Eye (tissue), 1 donor: ENCODE measurements at regions not wholly inside any gene's neighbourhood (a gene's known extent, or its start where the extent isn't known, plus 50 kb on each side); places are given as distances from the start of the nearest gene placed in this dataset.
"Not testable (repeated sequence)": the region's sequence is repeated elsewhere in the genome, so short reads cannot be mapped to it uniquely, and the experiment has no call there.

Experiments used
- DNase-seq: peaks from one replicate; pipeline ENCODE4 v3.0.0-alpha.2; 2015

GRCh38 chr2:51807229-51807628 is 775.3 kb upstream of the NRXN1 start:
- DNase-seq = no peak

DNA sequence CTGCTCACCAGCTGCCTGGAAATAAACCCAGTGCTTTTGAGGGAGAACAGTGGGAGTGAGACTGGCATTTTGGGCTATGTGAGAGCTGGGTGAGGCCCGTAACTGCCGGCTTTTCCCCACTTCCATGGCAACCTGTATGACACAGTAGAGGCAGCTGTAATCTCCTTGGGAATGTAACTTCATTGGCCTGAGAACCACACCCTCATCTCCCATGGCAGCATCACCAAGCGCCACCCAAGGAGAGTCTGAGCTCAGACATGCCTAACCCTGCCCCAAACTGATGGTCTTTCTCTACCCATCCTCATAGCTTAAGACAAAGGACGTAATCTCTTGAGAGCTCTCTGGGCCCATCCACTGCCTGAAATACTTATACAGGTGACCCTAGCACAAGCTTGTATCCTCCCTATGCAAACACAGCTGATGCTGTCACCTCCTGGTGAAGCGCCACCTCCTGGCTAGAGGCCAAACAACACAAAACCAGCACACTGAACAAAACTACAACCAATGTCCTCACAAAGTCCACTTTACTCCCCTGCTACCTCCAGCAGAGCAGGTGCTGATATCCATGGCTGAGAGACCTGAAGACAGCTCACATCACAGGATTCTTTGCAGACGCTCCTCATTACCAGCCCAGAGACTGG is 763.4 kb upstream of the NRXN1 start:
- DNase-seq = peak; percentile 7

DNA sequence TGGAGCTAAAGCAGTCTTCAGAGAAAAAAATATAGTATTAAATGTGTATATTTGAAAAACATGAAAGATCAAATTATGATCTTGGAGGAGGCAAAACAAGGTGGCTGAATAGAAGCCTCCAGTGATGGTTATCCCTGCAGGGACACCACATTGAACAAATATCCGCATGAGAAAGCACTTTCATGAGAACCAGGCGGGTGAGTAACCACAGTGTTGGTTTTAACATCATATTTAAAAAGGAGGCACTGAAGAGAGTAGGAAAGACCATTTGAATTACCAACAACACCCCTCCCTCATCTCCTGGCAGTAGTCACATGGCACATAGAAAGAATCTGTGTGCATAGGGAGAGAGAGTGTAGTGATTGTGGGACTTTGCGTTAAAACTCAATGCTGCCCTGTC is 759.6 kb upstream of the NRXN1 start:
- DNase-seq = no peak

GRCh38 chr2:51790854-51791253 is 758.9 kb upstream of the NRXN1 start:
- no peak for DNase-seq

- DNase-seq = peak; percentile 39
Measured at GRCh38 chr2:51789918-51790317, 758.0 kb upstream of the NRXN1 start.

GRCh38 chr2:51782921-51783765 is 751.2 kb upstream of the NRXN1 start:
- DNase-seq = peak; percentile 59

- peak; percentile 38 for DNase-seq
Measured at GRCh38 chr2:51781691-51782090, 749.8 kb upstream of the NRXN1 start.

GRCh38 chr2:51780353-51780752 is 748.4 kb upstream of the NRXN1 start:
- no peak for DNase-seq

DNA sequence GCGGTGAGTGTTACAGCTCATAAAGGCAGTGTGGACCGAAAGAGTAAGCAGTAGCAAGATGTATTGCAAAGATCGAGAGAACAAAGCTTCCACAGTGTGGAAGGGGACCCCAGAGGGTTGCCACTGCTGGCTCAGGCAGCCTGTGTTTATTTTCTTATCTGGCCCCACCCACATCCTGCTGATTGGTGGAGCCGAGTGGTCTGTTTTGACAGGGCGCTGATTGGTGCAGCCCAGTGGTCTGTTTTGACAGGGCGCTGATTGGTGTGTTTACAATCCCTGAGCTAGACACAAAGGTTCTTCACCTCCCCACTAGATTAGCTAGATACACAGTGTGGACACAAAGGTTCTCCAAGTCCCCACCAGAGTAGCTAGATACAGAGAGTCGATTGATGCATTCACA is 747.8 kb upstream of the NRXN1 start:
- not testable (repeated sequence) for DNase-seq

GRCh38 chr2:51778806-51779205 is 746.9 kb upstream of the NRXN1 start:
- DNase-seq = no peak

DNA sequence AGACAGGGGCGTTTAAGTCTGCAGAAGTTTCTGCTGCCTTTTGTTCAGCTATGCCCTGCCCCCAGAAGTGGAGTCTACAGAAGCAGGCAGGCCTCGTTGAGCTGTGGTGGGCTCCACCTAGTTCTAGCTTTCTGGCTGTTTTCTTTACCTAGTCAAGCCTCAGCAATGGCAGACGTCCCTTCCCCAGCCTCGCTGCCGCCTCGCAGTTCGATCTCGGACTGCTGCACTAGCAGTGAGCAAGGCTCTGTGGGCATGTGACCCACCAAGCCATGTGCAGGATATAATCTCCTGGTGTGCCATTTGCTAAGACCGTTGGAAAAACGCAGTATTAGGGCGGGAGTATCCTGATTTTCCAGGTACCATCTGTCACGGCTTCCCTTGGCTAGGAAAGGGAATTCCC is 742.7 kb upstream of the NRXN1 start:
- DNase-seq = not testable (repeated sequence)

DNA sequence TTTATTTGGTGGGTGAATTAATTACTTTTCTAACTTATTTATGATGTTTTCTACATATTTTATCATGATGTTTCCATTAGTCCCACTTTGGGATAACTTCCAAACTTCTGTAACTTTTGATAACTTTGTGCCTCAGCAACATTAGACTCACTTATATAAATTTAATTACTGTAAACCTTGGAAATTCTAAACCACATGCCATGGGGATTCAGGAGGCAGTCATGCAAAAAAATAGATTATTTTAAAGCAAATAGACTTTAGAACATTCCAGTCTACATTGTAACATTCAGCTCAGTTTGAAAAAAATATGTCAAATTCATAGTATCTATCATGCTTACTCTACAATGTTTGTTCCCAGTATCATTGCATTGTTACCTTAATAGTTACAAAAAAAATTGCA is 728.5 kb upstream of the NRXN1 start:
- no peak for DNase-seq

GRCh38 chr2:51758081-51758480 is 726.1 kb upstream of the NRXN1 start:
- no peak for DNase-seq

- no peak for DNase-seq
Measured at GRCh38 chr2:51734115-51734514, 702.2 kb upstream of the NRXN1 start.

DNA sequence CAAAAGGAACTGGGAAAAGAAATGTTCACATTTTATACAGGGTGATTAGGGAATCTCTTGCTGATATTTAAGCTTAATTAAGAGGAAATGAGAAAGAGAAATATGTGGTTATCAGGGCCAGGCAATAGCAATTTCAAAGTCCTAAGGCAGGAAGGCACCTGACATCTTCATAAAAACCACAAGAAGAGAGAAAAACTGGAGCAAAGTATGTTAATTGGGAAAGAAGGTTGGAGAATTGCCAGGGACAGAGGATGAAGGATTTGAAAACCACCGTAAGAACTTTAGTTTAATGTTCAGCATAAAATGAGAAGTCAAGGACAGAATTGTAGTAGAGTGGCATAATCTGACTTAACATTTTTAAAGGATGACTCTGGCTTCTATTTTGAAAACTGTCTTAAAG is 691.8 kb upstream of the NRXN1 start:
- DNase-seq = no peak

GRCh38 chr2:51722311-51722710 is 690.4 kb upstream of the NRXN1 start:
- DNase-seq = no peak

DNA sequence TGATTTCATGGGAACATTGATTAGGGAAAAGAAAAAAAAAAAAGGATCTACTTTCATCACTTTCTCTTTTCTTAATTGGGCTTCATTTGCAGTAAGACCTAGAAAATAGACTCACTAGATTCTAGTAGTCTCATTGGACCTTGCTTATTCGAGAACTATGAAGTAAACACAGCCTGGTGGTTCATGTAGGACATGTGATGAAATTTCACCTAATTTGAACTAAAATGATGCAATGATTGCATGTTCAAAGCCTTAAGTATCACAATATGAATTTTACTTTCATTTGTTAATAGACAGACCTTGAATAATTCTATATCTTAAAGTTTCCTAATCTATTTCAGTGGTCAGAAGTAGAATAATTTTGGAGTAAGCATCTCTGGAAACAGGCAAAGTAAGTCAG is 688.9 kb upstream of the NRXN1 start:
- DNase-seq = no peak

DNA sequence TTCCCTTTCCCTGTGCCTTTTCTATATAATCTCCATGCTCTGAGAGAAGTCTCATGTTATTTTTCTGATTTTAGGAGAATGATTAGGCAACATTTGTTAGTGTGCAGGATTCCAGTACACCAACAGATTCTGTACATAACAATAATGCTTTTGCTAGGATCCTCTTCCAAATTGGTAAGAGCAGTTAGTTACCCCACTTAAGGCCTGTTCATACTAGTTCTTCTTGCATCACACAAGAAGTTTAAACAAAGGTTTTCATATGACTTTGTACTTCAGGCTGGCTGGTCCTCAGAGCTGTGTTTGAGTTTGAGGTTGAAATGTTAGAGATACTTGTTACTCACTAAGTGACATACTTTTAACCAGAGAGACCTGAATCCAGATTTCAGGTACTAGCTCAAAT is 686.9 kb upstream of the NRXN1 start:
- DNase-seq = no peak

DNA sequence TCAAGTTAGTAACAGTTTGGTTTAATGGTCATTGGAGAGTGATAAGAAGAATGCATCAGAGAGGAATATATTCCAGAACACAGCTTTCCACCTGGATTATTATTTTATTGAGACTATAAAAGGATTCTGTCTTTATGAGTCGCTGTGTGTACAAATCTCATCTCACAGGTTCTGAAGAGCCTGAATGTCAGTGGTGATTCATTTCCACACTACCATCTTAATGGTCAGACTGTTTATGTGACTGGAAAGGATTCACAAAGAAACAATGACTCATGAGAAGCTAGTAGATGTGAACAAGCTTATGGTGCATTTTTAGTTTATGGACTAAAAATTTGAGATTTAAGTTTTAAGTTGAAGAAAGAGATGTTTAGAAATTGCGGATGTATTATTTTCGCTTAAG is 685.4 kb upstream of the NRXN1 start:
- DNase-seq = no peak

- DNase-seq = no peak
Measured at GRCh38 chr2:51711766-51712165, 679.8 kb upstream of the NRXN1 start.

DNA sequence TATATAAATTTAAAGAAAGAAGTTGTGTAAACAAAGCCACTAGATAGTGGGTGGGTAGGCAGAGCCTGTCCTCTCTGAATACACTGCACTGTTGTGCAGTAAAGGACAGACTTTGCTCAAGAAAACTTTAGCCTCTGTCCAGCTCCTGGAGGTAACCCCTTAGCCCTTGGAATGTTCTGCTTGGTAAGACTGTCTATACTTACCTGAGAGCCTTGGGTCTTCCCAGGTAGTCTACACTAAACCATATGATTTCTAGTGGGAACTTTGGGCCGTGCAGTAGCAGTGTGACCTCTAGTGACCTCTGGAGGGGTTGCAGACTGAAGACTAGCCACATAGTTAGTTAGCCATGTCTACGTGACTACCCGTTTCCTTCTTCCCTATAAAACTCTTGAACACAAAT is 678.3 kb upstream of the NRXN1 start:
- no peak for DNase-seq

DNA sequence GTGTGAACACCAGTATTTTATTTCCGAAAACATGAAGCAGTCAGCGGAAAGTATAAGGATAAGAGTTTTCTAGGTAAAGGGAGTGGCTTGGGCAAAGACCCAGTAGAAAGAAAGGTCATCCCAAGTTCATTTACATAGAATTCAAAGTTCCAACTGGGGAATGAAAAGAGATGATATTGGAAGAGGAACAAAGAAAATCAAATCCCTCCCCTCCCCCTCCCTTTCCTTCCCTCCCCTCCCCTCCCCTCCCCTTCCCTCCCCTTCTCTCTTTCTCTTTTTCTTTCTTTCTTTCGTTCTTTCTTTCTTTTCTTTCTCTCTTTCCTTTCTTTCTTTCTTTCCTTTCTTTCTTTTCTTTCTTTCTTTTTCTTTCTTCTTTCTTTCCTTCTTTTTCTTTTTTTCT is 675.7 kb upstream of the NRXN1 start:
- DNase-seq = no peak

- peak; percentile 11 for DNase-seq
Measured at GRCh38 chr2:51706220-51706619, 674.3 kb upstream of the NRXN1 start.

GRCh38 chr2:51705417-51705816 is 673.5 kb upstream of the NRXN1 start:
- no peak for DNase-seq

GRCh38 chr2:51698021-51698420 is 666.1 kb upstream of the NRXN1 start:
- no peak for DNase-seq
